ENCODE measurements at regions not wholly inside any gene's neighbourhood (a gene's known extent, or its start where the extent isn't known, plus 50 kb on each side); places are given as distances from the start of the nearest gene placed in this dataset.

DNA sequence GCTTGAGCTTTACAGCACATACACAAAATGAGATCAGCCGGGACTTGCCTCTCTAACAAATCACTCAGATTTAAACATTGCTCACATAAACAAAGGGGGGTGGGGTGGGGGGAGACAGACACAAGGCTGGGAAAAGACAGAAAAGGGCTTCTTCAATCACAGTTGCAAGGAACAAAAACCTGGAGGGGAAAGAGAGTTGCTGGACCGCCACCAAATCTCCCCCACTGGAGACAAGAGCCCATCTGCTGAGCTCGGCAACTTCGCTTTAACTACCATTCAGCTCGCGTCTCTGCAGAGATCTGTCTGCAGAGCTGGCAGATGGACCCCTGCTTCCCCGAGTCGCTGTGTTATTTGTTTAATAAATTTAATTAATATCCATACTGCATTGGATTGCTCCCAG is 165.0 kb downstream of the RCN1 start:
- TF ChIP-seq, protein P1, sequence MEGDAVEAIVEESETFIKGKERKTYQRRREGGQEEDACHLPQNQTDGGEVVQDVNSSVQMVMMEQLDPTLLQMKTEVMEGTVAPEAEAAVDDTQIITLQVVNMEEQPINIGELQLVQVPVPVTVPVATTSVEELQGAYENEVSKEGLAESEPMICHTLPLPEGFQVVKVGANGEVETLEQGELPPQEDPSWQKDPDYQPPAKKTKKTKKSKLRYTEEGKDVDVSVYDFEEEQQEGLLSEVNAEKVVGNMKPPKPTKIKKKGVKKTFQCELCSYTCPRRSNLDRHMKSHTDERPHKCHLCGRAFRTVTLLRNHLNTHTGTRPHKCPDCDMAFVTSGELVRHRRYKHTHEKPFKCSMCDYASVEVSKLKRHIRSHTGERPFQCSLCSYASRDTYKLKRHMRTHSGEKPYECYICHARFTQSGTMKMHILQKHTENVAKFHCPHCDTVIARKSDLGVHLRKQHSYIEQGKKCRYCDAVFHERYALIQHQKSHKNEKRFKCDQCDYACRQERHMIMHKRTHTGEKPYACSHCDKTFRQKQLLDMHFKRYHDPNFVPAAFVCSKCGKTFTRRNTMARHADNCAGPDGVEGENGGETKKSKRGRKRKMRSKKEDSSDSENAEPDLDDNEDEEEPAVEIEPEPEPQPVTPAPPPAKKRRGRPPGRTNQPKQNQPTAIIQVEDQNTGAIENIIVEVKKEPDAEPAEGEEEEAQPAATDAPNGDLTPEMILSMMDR (IDR thresholded peaks at IDR 0.05), result no peak
- TF ChIP-seq POLR2A (IDR thresholded peaks at IDR 0.05), result no peak
- TF ChIP-seq EP300 (IDR thresholded peaks at IDR 0.05), result no peak

Data from tibial nerve (tissue), 4 donors.